GM12891 (cell line): ENCODE measurements at regions not wholly inside any gene's neighbourhood (a gene's known extent, or its start where the extent isn't known, plus 50 kb on each side); places are given as distances from the start of the nearest gene placed in this dataset.

Experiments
- DNase-seq: peaks from one replicate; pipeline ENCODE4 v3.0.0; 2011; ENCODE audit warnings: low spot score; ENCODE audit not compliant: insufficient read length
- FAIRE-seq: peaks from 2 replicates; lab custom pipeline; 2011; peaks lifted over from hg19 to GRCh38; lab: Jason Lieb, UNC
- PAX5 ChIP-seq: IDR thresholded peaks from 2 replicates; pipeline ENCODE4 v1.6.1; 2011; ENCODE audit warnings: low read length, moderate library complexity, mild to moderate bottlenecking; ENCODE audit not compliant: insufficient read depth, severe bottlenecking
- POLR2A ChIP-seq: IDR thresholded peaks from 2 replicates; pipeline ENCODE4 v1.6.1; 2011; ENCODE audit warnings: low read depth, low read length, control low read depth
- POLR2AphosphoS5 ChIP-seq: IDR thresholded peaks from 2 replicates; pipeline ENCODE4 v1.6.1; 2011; ENCODE audit warnings: low read depth, low read length, control low read depth
- POU2F2 ChIP-seq: IDR thresholded peaks from 2 replicates; pipeline ENCODE4 v1.6.1; 2011; ENCODE audit warnings: low read depth, mild to moderate bottlenecking, control low read depth, low read length, moderate library complexity
- SPI1 ChIP-seq: IDR thresholded peaks from 2 replicates; pipeline ENCODE4 v1.6.1; 2011; ENCODE audit warnings: low read depth, low read length, control low read depth
- TAF1 ChIP-seq: IDR thresholded peaks from 2 replicates; pipeline ENCODE4 v1.6.1; 2011; ENCODE audit warnings: low read depth, low read length, control low read depth

DNA sequence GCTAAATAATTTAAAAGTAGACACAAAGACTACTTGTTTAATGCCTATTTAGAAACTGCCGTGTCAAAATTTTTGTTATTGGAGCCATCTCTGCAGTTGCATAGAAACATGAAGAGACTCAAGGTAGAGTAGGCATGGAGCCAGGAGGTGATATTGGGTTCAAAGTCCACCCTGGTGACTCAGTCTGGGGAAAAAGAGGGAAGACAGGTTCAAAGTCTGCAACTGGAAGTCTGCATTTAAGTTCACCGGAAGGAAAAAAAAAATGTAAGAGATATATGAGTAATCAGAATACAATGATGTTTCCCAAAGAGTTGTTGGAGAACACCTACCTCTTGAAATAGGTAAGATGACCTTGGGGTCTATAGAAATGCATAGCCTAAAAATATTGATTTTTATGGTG, 67.4 kb upstream of the QRFPR start:
- no peak for TF ChIP-seq POU2F2
- no peak for TF ChIP-seq SPI1
- no peak for TF ChIP-seq TAF1
- no peak for TF ChIP-seq POLR2AphosphoS5
- no peak for TF ChIP-seq POLR2A
- TF ChIP-seq PAX5, result no peak
- DNase-seq, result no peak
- no peak for FAIRE-seq

DNA sequence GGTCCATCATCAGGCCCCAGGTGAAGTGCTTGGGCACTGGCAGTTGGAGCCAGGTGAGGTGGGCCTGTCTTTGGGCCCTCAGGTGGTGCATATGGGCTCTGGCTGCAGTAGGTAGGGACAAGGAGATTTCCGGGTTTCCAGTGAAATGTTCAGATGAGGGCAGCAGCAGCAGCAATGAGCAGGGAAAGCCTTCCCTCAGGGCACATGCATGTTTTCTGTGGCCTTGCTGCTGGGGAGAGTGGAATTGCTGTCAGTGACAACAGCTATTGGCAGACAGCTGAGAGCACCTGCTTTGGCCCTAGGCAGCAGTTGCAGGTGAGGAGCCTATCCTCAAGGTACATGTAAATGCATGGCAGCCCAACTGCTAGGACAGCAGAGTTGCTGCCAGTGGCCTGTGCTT, 58.9 kb upstream of the QRFPR start:
- no peak for FAIRE-seq
- TF ChIP-seq POLR2AphosphoS5, result no peak

More for the DNA sequence above, 58.9 kb upstream of the QRFPR start:
- DNase-seq, result no peak
